OCI-LY7 (cell line): ENCODE measurements at regions not wholly inside any gene's neighbourhood (a gene's known extent, or its start where the extent isn't known, plus 50 kb on each side); places are given as distances from the start of the nearest gene placed in this dataset.

ENCODE experiments used
- BruUV-seq: library from RNA; stranded (reverse); fragments of 400-500 nt; replicated peaks from 2 replicates; lab custom pipeline; 2021; lab: Mats Ljungman, UMichigan
- CTCF ChIA-PET: fragments of 300-600 bp; sonication (Branson Sonifier 250); formaldehyde crosslinking; loops from one replicate; lab custom pipeline; 2022; ENCODE audit warnings: antibody characterized with exemption; ENCODE audit not compliant: unreplicated experiment; lab: Charles Lee
- POLR2A ChIA-PET: fragments of 300-600 bp; sonication (Branson Sonifier 250); formaldehyde crosslinking; loops from one replicate; lab custom pipeline; 2022; ENCODE audit warnings: antibody characterized with exemption; lab: Charles Lee
- DNase-seq: peaks from one replicate; pipeline ENCODE4 v3.0.0-alpha.2; 2015; ENCODE audit warnings: low spot score
- H2AFZ ChIP-seq: fragments of 200-600 bp; sonication (generic), shearing (Covaris generic); 2 replicates; pipeline ENCODE4 v1.6.1; 2014; ENCODE audit warnings: mild to moderate bottlenecking, antibody characterized with exemption, low read length, moderate library complexity
- H3K27ac ChIP-seq: fragments of 200-600 bp; sonication (generic); 2 replicates; pipeline ENCODE4 v1.5.1; 2014; ENCODE audit warnings: mixed run types, low read depth, mild to moderate bottlenecking, moderate library complexity, low read length, inconsistent platforms; ENCODE audit not compliant: poor library complexity, severe bottlenecking
- H3K36me3 ChIP-seq: fragments of 200-600 bp; sonication (generic); 2 replicates; pipeline ENCODE4 v1.6.1; 2014; ENCODE audit warnings: mild to moderate bottlenecking, antibody characterized with exemption, low read length, moderate library complexity, mixed read lengths; ENCODE audit not compliant: insufficient read depth
- H3K4me1 ChIP-seq: fragments of 200-600 bp; sonication (generic); 2 replicates; pipeline ENCODE4 v1.5.1; 2014; ENCODE audit warnings: mild to moderate bottlenecking, low read length; ENCODE audit not compliant: insufficient read depth, poor library complexity, severe bottlenecking
- H3K4me2 ChIP-seq: fragments of 200-600 bp; sonication (generic); 2 replicates; pipeline ENCODE4 v1.6.1; 2014; ENCODE audit warnings: mild to moderate bottlenecking, low read length
- H3K4me3 ChIP-seq: fragments of 200-600 bp; sonication (generic); 2 replicates; pipeline ENCODE4 v1.5.1; 2014; ENCODE audit warnings: mild to moderate bottlenecking, low read depth, low read length; ENCODE audit not compliant: poor library complexity, severe bottlenecking
- H3K79me2 ChIP-seq: fragments of 200-600 bp; sonication (generic); 2 replicates; pipeline ENCODE4 v1.6.1; 2016; ENCODE audit warnings: low read depth, mild to moderate bottlenecking, low read length, moderate library complexity, mixed read lengths; ENCODE audit not compliant: insufficient read depth
- H3K9me2 ChIP-seq: fragments of 200-600 bp; sonication (generic); 2 replicates; pipeline ENCODE4 v1.6.1; 2016; ENCODE audit warnings: mild to moderate bottlenecking, low read length, mixed read lengths; ENCODE audit not compliant: insufficient read depth
- H3K9me3 ChIP-seq: fragments of 200-600 bp; sonication (generic); 2 replicates; pipeline ENCODE4 v1.6.1; 2014; ENCODE audit warnings: mild to moderate bottlenecking, mixed run types, low read length, mixed read lengths
- H4K20me1 ChIP-seq: fragments of 200-600 bp; sonication (generic); 2 replicates; pipeline ENCODE4 v1.6.1; 2014; ENCODE audit warnings: mild to moderate bottlenecking, antibody characterized with exemption, low read length, moderate library complexity, mixed read lengths; ENCODE audit not compliant: insufficient read depth
- CTCF ChIP-seq: fragments of 200-600 bp; sonication (generic); conservative IDR thresholded peaks from 2 replicates; pipeline ENCODE4 v1.5.1; 2014; ENCODE audit warnings: mild to moderate bottlenecking, antibody characterized with exemption, low read length, moderate library complexity, mixed read lengths
- EZH2phosphoT487 ChIP-seq: fragments of 200-600 bp; sonication (generic); IDR thresholded peaks from 2 replicates; pipeline ENCODE4 v1.6.1; 2018; ENCODE audit warnings: low read depth, borderline replicate concordance, mild to moderate bottlenecking, mixed run types, antibody characterized with exemption, low read length, moderate library complexity, mixed read lengths
- intact Hi-C: fragments of 100-400 bp; cut with micrococcal nuclease; formaldehyde crosslinking; loops from one replicate; pipeline ENCODE4 v1.10.0; 2022; ENCODE audit not compliant: unreplicated experiment

- H2AFZ ChIP-seq = no peak overlapping the region
- intact Hi-C loops = no loop called here
- H3K36me3 ChIP-seq = no peaks in the 10 kb centered on the region
- POLR2A ChIA-PET = no interaction called here
- H3K4me1 ChIP-seq = no peaks in the 10 kb centered on the region
- H3K27ac ChIP-seq = no peak overlapping the region
- no peak for DNase-seq
- H3K9me2 ChIP-seq = no peaks in the 10 kb centered on the region
- H3K79me2 ChIP-seq = no peaks in the 10 kb centered on the region
- H3K9me3 ChIP-seq = no peaks in the 10 kb centered on the region
- TF ChIP-seq EZH2phosphoT487 (no peak), CTCF (no peak)
- no peak overlapping the region for H3K4me2 ChIP-seq
- H4K20me1 ChIP-seq = no peaks in the 10 kb centered on the region
- no peak overlapping the region for H3K4me3 ChIP-seq
- CTCF ChIA-PET = no interaction called here
- no TSS peak for BruUV-seq
These were observed 720.9 kb upstream of the TBX3 start for GRCh38 chr12:115404761-115405470.

- ChIA-PET CTCF (no interaction called here), POLR2A (no interaction called here)
- H4K20me1 ChIP-seq = no peaks in the 10 kb centered on the region
- no peaks in the 10 kb centered on the region for H3K4me1 ChIP-seq
- H3K4me3 ChIP-seq = no peak overlapping the region
- H3K79me2 ChIP-seq = no peaks in the 10 kb centered on the region
- intact Hi-C loops = no loop called here
- DNase-seq = no peak
- H2AFZ ChIP-seq = no peak overlapping the region
- H3K36me3 ChIP-seq = no peaks in the 10 kb centered on the region
- no peaks in the 10 kb centered on the region for H3K9me3 ChIP-seq
- H3K4me2 ChIP-seq = no peak overlapping the region
- H3K9me2 ChIP-seq = no peaks in the 10 kb centered on the region
- TF ChIP-seq EZH2phosphoT487 = no peak
- TF ChIP-seq CTCF = no peak
- H3K27ac ChIP-seq = no peak overlapping the region
- no TSS peak for BruUV-seq
These were observed 719.7 kb upstream of the TBX3 start for GRCh38 chr12:115403689-115404088.

GRCh38 chr12:115403253-115403652 lies 719.3 kb upstream of the TBX3 start:
- Histone ChIP-seq H3K4me2 (no peak overlapping the region), H3K4me1 (no peaks in the 10 kb centered on the region), H4K20me1 (no peaks in the 10 kb centered on the region), H2AFZ (no peak overlapping the region), H3K4me3 (no peak overlapping the region), H3K9me2 (no peaks in the 10 kb centered on the region), H3K36me3 (no peaks in the 10 kb centered on the region), H3K27ac (no peak overlapping the region), H3K79me2 (no peaks in the 10 kb centered on the region), H3K9me3 (no peaks in the 10 kb centered on the region)
- BruUV-seq = no TSS peak
- TF ChIP-seq CTCF (no peak), EZH2phosphoT487 (no peak)
- ChIA-PET POLR2A (no interaction called here), CTCF (no interaction called here)
- no peak for DNase-seq
- intact Hi-C loops = no loop called here
